HG02840 (cell line): ENCODE measurements at regions not wholly inside any gene's neighbourhood (a gene's known extent, or its start where the extent isn't known, plus 50 kb on each side); places are given as distances from the start of the nearest gene placed in this dataset.
A peak's percentile ranks its signal among the peaks of the same experiment; 100 is the strongest.

Source experiments
- ATAC-seq: cut with Tn5 transposase; IDR thresholded peaks from one replicate; pipeline ENCODE4 v1.9.1; 2021; ENCODE audit warnings: mild to moderate bottlenecking, moderate library complexity, moderate number of reproducible peaks; ENCODE audit not compliant: unreplicated experiment, low FRiP score

- ATAC-seq, result no peak
These were observed 185.9 kb downstream of the ANAPC1 start for GRCh38 chr2:111698089-111698488.

- no peak for ATAC-seq
These were observed 185.0 kb downstream of the ANAPC1 start for GRCh38 chr2:111698743-111699554.

- ATAC-seq, result no peak
These were observed 182.7 kb downstream of the ANAPC1 start for GRCh38 chr2:111701266-111701665.

GRCh38 chr2:111701798-111702118 is 182.2 kb downstream of the ANAPC1 start:
- no peak for ATAC-seq

- ATAC-seq, result no peak
These were observed 181.7 kb downstream of the ANAPC1 start for GRCh38 chr2:111702119-111702803.

GRCh38 chr2:111702804-111703196 is 181.2 kb downstream of the ANAPC1 start:
- ATAC-seq, result no peak

- ATAC-seq, result no peak
These were observed 180.2 kb downstream of the ANAPC1 start for GRCh38 chr2:111703759-111704158.

- ATAC-seq, result no peak
These were observed 179.7 kb downstream of the ANAPC1 start for GRCh38 chr2:111704246-111704645.

GRCh38 chr2:111705239-111705638 is 178.8 kb downstream of the ANAPC1 start:
- ATAC-seq, result peak; percentile 13

GRCh38 chr2:111705711-111706336 is 178.2 kb downstream of the ANAPC1 start:
- peak; percentile 82 for ATAC-seq

GRCh38 chr2:111706481-111707001 is 177.5 kb downstream of the ANAPC1 start:
- ATAC-seq, result no peak

- no peak for ATAC-seq
These were observed 176.3 kb downstream of the ANAPC1 start for GRCh38 chr2:111707700-111708099.

- ATAC-seq, result no peak
These were observed 175.4 kb downstream of the ANAPC1 start for GRCh38 chr2:111708476-111709180.

GRCh38 chr2:111709321-111709720 is 174.7 kb downstream of the ANAPC1 start:
- ATAC-seq, result no peak

- ATAC-seq, result no peak
These were observed 173.9 kb downstream of the ANAPC1 start for GRCh38 chr2:111710085-111710484.

- ATAC-seq, result no peak
These were observed 173.4 kb downstream of the ANAPC1 start for GRCh38 chr2:111710613-111711012.

- no peak for ATAC-seq
These were observed 172.7 kb downstream of the ANAPC1 start for GRCh38 chr2:111711270-111711669.

GRCh38 chr2:111712361-111712760 is 171.6 kb downstream of the ANAPC1 start:
- ATAC-seq, result no peak

GRCh38 chr2:111712940-111713515 is 171.0 kb downstream of the ANAPC1 start:
- no peak for ATAC-seq
